Testis (tissue), 2 donors: ENCODE measurements at regions not wholly inside any gene's neighbourhood (a gene's known extent, or its start where the extent isn't known, plus 50 kb on each side); places are given as distances from the start of the nearest gene placed in this dataset.
"Not testable (repeated sequence)": the region's sequence is repeated elsewhere in the genome, so short reads cannot be mapped to it uniquely, and the experiment has no call there.

Experiments used
- DNase-seq: peaks from one replicate; pipeline ENCODE4 v3.0.0-alpha.2; 2019
- H3K27ac ChIP-seq, 2 donors: fragments of 200-600 bp; sonication (generic); one replicate each; pipeline ENCODE4 v1.5.1; 2019
- H3K27me3 ChIP-seq: fragments of 200-600 bp; sonication (generic); one replicate; pipeline ENCODE4 v1.5.1; 2019
- H3K36me3 ChIP-seq: fragments of 200-600 bp; sonication (generic); one replicate; pipeline ENCODE4 v1.5.1; 2017; ENCODE audit warnings: low read depth; ENCODE audit errors: missing control alignments
- H3K4me1 ChIP-seq: fragments of 200-600 bp; sonication (generic); one replicate; pipeline ENCODE4 v1.5.1; 2019
- H3K4me3 ChIP-seq, 2 donors: fragments of 200-600 bp; sonication (generic); one replicate each; pipeline ENCODE4 v1.5.1; 2017 to 2019
- H3K9me3 ChIP-seq: fragments of 200-600 bp; sonication (generic); one replicate; pipeline ENCODE4 v1.5.1; 2017
- POLR2A ChIP-seq: fragments of 450-650 bp; IDR thresholded peaks from one replicate; pipeline ENCODE4 v1.6.1; 2017; ENCODE audit warnings: antibody characterized with exemption, mild to moderate bottlenecking, moderate library complexity
- WGBS, 2 donors: methylation state at CpG; one replicate each; pipeline ENCODE4 v1.1.5; 2018; 5-methylcytosine and 5-hydroxymethylcytosine counted together
- intact Hi-C: fragments of 100-400 bp; cut with DNase I; formaldehyde crosslinking; loops from one replicate; pipeline ENCODE4 v1.15.1; 2023; ENCODE audit warnings: low total_unique reads
- TF ChIP-seq, protein P1 (sequence below), 3 experiments: fragments of 450-650 bp in 2 of 3; fragments of 200-600 bp in 1 of 3; sonication (generic) in 1 of 3; IDR thresholded peaks; one replicate each; pipeline ENCODE4 v1.5.1; 2016 to 2019; ENCODE audit warnings: antibody characterized with exemption in 3 of 3, mild to moderate bottlenecking in 2 of 3, moderate library complexity in 1 of 3

DNA sequence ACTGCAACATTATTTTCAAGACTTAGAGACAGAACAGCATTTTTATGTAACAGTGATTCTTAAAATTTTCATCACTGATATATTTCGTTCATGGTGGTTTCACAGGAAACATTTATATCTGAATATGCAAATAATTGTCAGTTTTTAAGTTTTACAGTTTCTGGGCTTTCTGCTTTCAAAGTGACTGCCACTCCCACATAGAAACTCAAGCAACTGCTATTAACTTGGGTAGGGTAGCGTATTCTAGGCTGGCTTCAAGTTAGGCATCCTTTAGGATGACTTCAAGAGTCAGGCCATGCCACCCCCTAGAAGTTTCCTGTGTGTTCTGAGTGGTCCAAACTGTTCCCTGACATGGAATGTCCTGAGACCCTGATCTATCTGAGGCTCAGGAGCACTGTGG, 123.6 kb upstream of the TSPAN8 start:
- WGBS, 2 donors: 82 to 83% methylated on average over 2 of the region's 2 CpGs
- intact Hi-C loops: no loop called here
- TF ChIP-seq, protein P1, sequence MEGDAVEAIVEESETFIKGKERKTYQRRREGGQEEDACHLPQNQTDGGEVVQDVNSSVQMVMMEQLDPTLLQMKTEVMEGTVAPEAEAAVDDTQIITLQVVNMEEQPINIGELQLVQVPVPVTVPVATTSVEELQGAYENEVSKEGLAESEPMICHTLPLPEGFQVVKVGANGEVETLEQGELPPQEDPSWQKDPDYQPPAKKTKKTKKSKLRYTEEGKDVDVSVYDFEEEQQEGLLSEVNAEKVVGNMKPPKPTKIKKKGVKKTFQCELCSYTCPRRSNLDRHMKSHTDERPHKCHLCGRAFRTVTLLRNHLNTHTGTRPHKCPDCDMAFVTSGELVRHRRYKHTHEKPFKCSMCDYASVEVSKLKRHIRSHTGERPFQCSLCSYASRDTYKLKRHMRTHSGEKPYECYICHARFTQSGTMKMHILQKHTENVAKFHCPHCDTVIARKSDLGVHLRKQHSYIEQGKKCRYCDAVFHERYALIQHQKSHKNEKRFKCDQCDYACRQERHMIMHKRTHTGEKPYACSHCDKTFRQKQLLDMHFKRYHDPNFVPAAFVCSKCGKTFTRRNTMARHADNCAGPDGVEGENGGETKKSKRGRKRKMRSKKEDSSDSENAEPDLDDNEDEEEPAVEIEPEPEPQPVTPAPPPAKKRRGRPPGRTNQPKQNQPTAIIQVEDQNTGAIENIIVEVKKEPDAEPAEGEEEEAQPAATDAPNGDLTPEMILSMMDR (IDR thresholded peaks at IDR 0.05): no peak
- TF ChIP-seq POLR2A: no peak

DNA sequence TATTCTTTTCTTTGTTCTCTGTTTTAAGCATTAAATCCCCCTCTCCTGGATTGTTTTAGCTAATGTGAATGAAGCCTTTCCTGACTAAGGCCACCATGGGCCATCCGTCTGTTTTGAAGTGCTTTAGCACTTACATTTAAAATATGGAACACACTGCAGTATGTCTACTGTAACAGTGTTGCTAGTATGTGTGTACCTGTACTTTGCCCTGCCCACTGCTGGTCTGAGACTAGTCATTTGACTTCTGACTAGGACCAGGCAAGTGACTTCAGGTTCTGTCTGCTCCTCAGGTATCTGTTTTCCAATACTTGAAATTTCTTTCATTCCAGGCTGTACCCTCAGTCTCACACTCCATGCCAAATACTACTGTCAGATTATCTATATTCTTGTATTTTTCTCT, 120.1 kb upstream of the TSPAN8 start:
- 85 to 90% methylated on average over 1 of the region's 1 CpG for WGBS, 2 donors

More for the DNA sequence above, 123.6 kb upstream of the TSPAN8 start:
- H3K4me1 ChIP-seq: no peaks in the 10 kb centered on the region
- H3K36me3 ChIP-seq: no peaks in the 10 kb centered on the region
- no peak for DNase-seq
- no peak overlapping the region for H3K27ac ChIP-seq
- H3K4me3 ChIP-seq: no peak overlapping the region
- H3K27me3 ChIP-seq: no peaks in the 10 kb centered on the region
- no peaks in the 10 kb centered on the region for H3K9me3 ChIP-seq

DNA sequence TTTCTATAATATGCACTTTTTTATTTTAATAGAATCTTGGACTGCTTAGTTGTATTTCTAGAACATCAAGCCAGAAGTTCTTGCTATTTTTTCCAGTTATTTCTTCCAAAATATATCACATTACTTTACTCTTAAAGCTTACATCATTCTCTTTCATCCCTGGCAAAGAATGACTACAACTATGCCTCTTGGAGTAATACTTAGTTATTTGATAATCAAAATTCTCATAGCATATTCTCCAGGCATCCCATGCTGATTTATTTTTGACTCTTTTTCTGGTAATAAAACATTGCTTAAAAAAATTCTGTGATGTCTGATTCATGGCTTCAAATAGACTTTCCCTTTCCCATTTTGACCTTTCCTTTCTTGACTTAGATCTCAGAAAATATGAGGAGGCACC, 118.7 kb upstream of the TSPAN8 start:
- TF ChIP-seq, protein P1 (IDR thresholded peaks at IDR 0.05): no peak
- no peak for TF ChIP-seq POLR2A
- Histone ChIP-seq H3K27ac (no peak overlapping the region), H3K4me1 (no peaks in the 10 kb centered on the region), H3K36me3 (no peaks in the 10 kb centered on the region), H3K9me3 (no peaks in the 10 kb centered on the region), H3K4me3 (no peak overlapping the region), H3K27me3 (no peaks in the 10 kb centered on the region)
- DNase-seq: no peak
- intact Hi-C loops: no loop called here

More for the DNA sequence above, 120.1 kb upstream of the TSPAN8 start:
- Histone ChIP-seq H3K27me3 (no peaks in the 10 kb centered on the region), H3K9me3 (no peaks in the 10 kb centered on the region), H3K4me1 (no peaks in the 10 kb centered on the region), H3K27ac (no peak overlapping the region), H3K4me3 (no peak overlapping the region), H3K36me3 (no peaks in the 10 kb centered on the region)
- DNase-seq: no peak
- intact Hi-C loops: no loop called here
- TF ChIP-seq, protein P1 (IDR thresholded peaks at IDR 0.05): no peak
- TF ChIP-seq POLR2A: no peak

GRCh38 chr12:71270794-71271193, 113.0 kb upstream of the TSPAN8 start:
- H3K27me3 ChIP-seq, H3K36me3 ChIP-seq, DNase-seq, H3K4me3 ChIP-seq, H3K9me3 ChIP-seq, H3K27ac ChIP-seq, intact Hi-C loops, H3K4me1 ChIP-seq: not testable (repeated sequence)
- WGBS, 2 donors: 89 to 93% methylated on average over 2 of the region's 2 CpGs

DNA sequence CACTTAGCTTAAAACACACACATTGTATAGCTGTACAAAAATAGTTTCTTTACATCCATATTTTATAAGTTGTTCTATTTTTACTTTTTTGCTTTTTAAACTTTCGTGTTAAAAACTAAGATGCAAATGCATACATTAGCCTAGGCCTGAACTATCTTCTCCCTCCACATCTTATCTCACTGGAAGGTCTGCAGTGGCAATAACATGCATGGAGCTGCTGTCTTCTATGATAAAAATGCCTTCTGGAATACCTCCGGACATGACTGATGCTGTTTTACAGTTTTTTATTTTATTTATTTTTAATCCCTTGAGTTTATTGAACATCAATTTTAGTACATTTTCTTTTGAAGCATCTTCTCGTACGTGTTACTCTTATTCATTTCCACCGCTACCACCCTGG, 112.3 kb upstream of the TSPAN8 start:
- H3K4me1 ChIP-seq: no peaks in the 10 kb centered on the region
- H3K9me3 ChIP-seq: no peaks in the 10 kb centered on the region
- intact Hi-C loops: no loop called here
- no peaks in the 10 kb centered on the region for H3K36me3 ChIP-seq
- H3K4me3 ChIP-seq: no peak overlapping the region
- WGBS, 2 donors: 90 to 92% methylated on average over 5 of the region's 5 CpGs
- no peaks in the 10 kb centered on the region for H3K27me3 ChIP-seq
- TF ChIP-seq POLR2A: no peak
- TF ChIP-seq, protein P1 (IDR thresholded peaks at IDR 0.05): no peak
- no peak overlapping the region for H3K27ac ChIP-seq
- no peak for DNase-seq
